ENCODE measurements at regions not wholly inside any gene's neighbourhood (a gene's known extent, or its start where the extent isn't known, plus 50 kb on each side); places are given as distances from the start of the nearest gene placed in this dataset.
"Not testable (repeated sequence)": the region's sequence is repeated elsewhere in the genome, so short reads cannot be mapped to it uniquely, and the experiment has no call there.

DNA sequence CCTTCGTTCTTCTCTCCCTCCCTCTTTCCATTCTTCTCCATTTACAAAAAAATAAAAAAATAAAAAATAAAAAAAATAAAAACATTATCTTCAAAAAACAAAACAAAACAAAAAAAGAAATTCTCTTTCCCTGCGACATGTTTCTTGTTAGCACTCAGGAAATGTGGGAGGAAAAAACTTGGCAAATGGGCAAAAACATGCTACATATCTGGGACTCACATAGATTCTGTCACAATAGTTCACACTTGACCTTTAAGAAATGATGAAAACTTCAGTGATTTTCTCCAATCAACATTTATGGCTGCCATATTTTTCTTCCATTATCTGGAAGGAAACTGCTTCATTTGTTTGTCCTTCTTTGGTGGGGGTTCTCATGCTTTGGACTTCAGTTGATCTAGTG is 109.3 kb downstream of the PRKAB2 start:
- DNase-seq (ENCODE audit: low read depth): no peak

- DNase-seq (ENCODE audit: low read depth): not testable (repeated sequence)
Measured at GRCh38 chr1:147061880-147062279, 110.4 kb downstream of the PRKAB2 start.

GRCh38 chr1:147053269-147053668 is 115.1 kb downstream of the NBPF12 start:
- no peak for DNase-seq (ENCODE audit: low read depth)

- no peak for DNase-seq (ENCODE audit: low read depth)
Measured at GRCh38 chr1:147052677-147053076, 114.6 kb downstream of the NBPF12 start.

DNA sequence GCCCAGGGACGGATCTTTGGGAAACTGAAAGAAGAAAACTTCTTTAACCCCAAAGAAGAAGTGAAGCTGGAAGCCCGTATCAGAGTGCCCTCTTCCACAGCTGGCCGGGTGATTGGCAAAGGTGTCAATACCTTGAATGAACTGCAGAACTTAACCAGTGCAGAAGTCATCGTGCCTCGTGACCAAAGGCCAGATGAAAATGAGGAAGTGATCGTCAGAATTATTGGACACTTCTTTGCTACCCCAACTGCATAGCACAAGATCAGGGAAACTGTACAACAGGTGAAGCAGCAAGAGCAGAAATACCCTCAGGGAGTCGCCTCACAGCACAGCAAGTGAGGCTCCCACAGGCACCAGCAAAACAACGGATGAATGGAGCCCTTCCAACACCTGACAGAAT is 114.0 kb downstream of the NBPF12 start:
- DNase-seq (ENCODE audit: low read depth): no peak

DNA sequence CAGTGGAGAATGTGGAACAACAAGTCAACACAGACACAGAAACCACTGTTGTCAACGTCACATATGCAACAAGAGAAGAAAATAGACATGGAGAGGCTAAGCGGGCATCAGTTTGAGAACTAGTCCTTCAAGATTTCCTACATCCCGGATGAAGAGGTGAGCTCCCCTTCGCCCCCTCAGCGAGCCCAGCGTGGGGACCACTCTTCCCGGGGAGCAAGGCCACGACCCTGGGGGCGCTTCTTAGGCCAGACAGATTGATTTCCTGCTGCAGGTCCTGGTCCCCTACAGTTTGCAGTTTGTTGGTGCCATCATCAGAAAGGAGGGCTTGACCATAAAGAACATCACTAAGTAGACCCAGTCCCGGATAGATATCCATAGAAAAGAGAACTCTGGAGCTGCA is 113.0 kb downstream of the NBPF12 start:
- DNase-seq (ENCODE audit: low read depth): no peak

DNA sequence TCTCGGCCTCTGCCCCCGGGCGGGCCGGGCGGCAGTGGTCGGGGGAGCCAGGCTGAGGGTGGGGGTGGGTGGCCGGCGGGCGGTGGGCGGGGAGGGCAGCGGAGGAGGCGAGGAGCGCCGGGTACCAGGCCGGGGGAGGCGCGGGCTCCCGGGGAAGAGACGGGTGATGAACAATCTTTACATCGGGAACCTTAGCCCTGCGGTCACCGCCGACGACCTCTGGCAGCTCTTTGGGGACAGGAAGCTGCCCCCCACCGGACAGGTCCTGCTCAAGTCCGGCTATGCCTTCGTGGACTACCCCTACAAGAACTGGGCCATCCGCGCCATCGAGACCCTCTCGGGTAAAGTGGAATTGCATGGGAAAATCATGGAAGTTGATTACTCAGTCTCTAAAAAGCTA is 112.5 kb downstream of the NBPF12 start:
- DNase-seq (ENCODE audit: low read depth): no peak

- not testable (repeated sequence) for DNase-seq (ENCODE audit: low read depth)
Measured at GRCh38 chr1:147046863-147047394, 108.8 kb downstream of the NBPF12 start.

DNA sequence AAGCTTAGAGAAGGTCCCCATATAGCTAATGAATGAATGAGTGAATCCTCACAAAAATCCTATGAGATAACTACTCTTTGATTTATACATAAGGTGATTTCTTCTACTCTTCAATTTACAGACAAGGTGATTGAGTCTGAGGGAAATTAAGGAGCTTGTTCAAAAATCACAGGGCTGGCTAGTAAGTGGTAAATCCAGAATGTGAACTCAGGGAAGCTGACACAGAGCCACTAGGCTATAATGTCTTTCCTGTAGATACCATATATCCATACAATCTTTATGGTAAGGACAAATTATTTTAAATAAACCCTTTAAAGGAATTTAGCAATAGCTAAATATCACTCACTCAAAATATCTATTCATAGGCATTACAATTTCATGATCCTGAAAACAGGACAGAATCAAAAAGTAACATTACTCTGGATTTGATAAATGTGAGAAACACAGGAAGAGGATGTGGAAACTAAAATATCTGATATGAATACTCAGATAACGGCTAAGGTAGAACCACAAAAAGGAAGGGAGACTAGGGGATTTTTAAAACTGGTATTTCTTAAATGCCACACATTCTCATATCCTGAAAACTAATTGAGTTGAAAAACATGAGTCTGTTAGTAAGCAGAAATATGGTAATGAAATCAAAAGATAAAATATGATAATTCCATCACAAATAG is 108.2 kb downstream of the NBPF12 start:
- no peak for DNase-seq (ENCODE audit: low read depth)
